Endothelial cell of umbilical vein (primary cell): ENCODE measurements at regions not wholly inside any gene's neighbourhood (a gene's known extent, or its start where the extent isn't known, plus 50 kb on each side); places are given as distances from the start of the nearest gene placed in this dataset.

Experiments used
- CTCF ChIP-seq, 2 donors: IDR thresholded peaks; 1 replicate in 1 of 2; 2 replicates in 1 of 2; pipeline ENCODE4 v1.5.1; 2011; ENCODE audit warnings: low read length in 2 of 2, mild to moderate bottlenecking in 2 of 2, moderate library complexity in 2 of 2, control low read depth in 1 of 2, inconsistent platforms in 1 of 2, low read depth in 1 of 2; ENCODE audit not compliant: insufficient read depth in 1 of 2; ENCODE audit errors: extremely low read depth in 1 of 2
- POLR2AphosphoS5 ChIP-seq: IDR thresholded peaks from 2 replicates; pipeline ENCODE4 v1.6.1; 2012; ENCODE audit warnings: low read depth, mild to moderate bottlenecking, control low read depth, low read length, moderate library complexity; ENCODE audit not compliant: insufficient read depth

- no peak for TF ChIP-seq CTCF (IDR thresholded peaks at IDR 0.05; ENCODE audit: extremely low read depth in 1 of 2, insufficient read depth in 1 of 2, low read depth in 1 of 2, low read length in 2 of 2)
- TF ChIP-seq POLR2AphosphoS5 = no peak
Observed at GRCh38 chr3:83122774-83123350, 1361.4 kb upstream of the GBE1 start.
